Osteocyte (in vitro differentiated cells): ENCODE measurements at regions not wholly inside any gene's neighbourhood (a gene's known extent, or its start where the extent isn't known, plus 50 kb on each side); places are given as distances from the start of the nearest gene placed in this dataset.

ENCODE experiments used
- DNase-seq: peaks from one replicate; pipeline ENCODE4 v3.0.0; 2021; ENCODE audit warnings: mixed read lengths; ENCODE audit not compliant: unreplicated experiment; ENCODE audit errors: extremely low spot score
- H3K27ac Mint-ChIP-seq: one replicate; pipeline ENCODE4 v1.8.0; 2021; ENCODE audit warnings: mild to moderate bottlenecking, mixed read lengths; ENCODE audit not compliant: unreplicated experiment
- H3K27me3 Mint-ChIP-seq: one replicate; pipeline ENCODE4 v1.8.0; 2021; ENCODE audit warnings: mixed read lengths; ENCODE audit not compliant: unreplicated experiment
- H3K36me3 Mint-ChIP-seq: one replicate; pipeline ENCODE4 v1.8.0; 2021; ENCODE audit warnings: mixed read lengths; ENCODE audit not compliant: unreplicated experiment
- H3K4me1 Mint-ChIP-seq: one replicate; pipeline ENCODE4 v1.8.0; 2021; ENCODE audit warnings: mixed read lengths; ENCODE audit not compliant: unreplicated experiment
- H3K4me3 Mint-ChIP-seq: one replicate; pipeline ENCODE4 v1.8.0; 2021; ENCODE audit warnings: mild to moderate bottlenecking, moderate library complexity, mixed read lengths; ENCODE audit not compliant: unreplicated experiment
- H3K9me3 Mint-ChIP-seq: one replicate; pipeline ENCODE4 v1.8.0; 2021; ENCODE audit warnings: mixed read lengths; ENCODE audit not compliant: unreplicated experiment
- CTCF ChIP-seq: fragments of 200-600 bp; sonication (generic); IDR thresholded peaks from 2 replicates; pipeline ENCODE4 v1.5.0; 2021; ENCODE audit warnings: antibody characterized with exemption, mild to moderate bottlenecking, moderate library complexity

GRCh38 chr6:27149150-27149549 lies 98.4 kb upstream of the PRSS16 start:
- TF ChIP-seq CTCF, result no peak
- no peaks in the 10 kb centered on the region for H3K27me3 Mint-ChIP-seq
- no peaks in the 10 kb centered on the region for H3K9me3 Mint-ChIP-seq
- H3K4me3 Mint-ChIP-seq, result no peak overlapping the region
- H3K27ac Mint-ChIP-seq, result no peak overlapping the region
- H3K36me3 Mint-ChIP-seq, result no peaks in the 10 kb centered on the region
- DNase-seq, result no peak
- peaks cover 8% of the 10 kb centered on the region for H3K4me1 Mint-ChIP-seq

DNA sequence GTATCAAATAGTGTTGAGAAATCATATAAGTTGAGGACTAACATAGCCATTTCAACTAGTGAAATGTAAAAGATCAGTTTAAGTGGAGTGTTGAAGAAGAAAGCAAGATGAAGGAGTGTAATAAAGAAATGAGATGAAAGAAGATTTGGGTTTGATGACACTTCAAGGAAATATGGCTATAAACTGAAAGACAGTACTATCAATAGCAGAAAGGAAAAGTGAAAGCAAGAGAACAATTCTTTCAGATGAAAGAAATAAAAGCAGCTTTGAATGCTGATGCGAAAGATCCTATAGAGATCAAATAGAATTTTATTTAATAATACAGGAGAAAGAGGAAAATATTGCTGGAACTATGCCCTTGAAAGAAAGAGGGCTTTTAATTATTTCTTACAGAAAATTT lies 92.8 kb upstream of the PRSS16 start:
- DNase-seq, result no peak
- no peaks in the 10 kb centered on the region for H3K9me3 Mint-ChIP-seq

DNA sequence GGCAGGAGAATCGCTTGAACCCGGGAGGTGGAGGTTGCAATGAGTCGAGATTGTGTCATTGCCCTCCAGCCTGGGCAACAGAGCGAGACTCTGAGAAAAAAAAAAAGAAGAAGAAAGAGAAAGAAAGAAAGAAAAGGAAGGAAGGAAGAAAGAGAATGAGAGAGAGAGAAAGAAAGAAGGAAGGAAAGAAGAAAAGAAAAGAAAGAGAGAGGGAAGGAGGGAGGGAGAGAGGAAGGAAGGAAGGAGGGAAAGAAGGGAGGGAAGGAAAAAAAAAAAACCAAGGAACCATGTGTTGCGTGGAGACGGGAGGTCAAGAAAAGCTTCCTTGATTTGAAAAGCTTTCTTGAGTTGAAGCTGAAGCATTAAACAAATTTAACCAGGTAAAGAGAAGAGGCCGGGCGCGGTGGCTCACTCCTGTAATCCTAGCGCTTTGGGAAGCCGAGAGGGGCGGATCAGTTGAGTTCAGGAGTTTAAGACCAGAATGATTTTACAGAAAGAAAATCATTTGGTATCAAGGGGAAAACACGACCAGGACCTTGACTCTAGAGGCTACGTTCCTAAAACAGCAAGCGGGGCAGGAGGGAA lies 90.5 kb upstream of the PRSS16 start:
- Mint-ChIP-seq H3K9me3 (no peaks in the 10 kb centered on the region), H3K36me3 (no peaks in the 10 kb centered on the region), H3K27ac (no peak overlapping the region), H3K4me1 (peaks cover 17% of the 10 kb centered on the region), H3K27me3 (peaks cover 4% of the 10 kb centered on the region), H3K4me3 (peak overlapping the region; percentile 72)
- no peak for DNase-seq
- TF ChIP-seq CTCF, result no peak

More for the DNA sequence above, 92.8 kb upstream of the PRSS16 start:
- H3K27ac Mint-ChIP-seq, result no peak overlapping the region
- no peak overlapping the region for H3K4me3 Mint-ChIP-seq
- H3K27me3 Mint-ChIP-seq, result peaks cover 2% of the 10 kb centered on the region
- TF ChIP-seq CTCF, result no peak
- no peaks in the 10 kb centered on the region for H3K36me3 Mint-ChIP-seq
- peaks cover 15% of the 10 kb centered on the region for H3K4me1 Mint-ChIP-seq

DNA sequence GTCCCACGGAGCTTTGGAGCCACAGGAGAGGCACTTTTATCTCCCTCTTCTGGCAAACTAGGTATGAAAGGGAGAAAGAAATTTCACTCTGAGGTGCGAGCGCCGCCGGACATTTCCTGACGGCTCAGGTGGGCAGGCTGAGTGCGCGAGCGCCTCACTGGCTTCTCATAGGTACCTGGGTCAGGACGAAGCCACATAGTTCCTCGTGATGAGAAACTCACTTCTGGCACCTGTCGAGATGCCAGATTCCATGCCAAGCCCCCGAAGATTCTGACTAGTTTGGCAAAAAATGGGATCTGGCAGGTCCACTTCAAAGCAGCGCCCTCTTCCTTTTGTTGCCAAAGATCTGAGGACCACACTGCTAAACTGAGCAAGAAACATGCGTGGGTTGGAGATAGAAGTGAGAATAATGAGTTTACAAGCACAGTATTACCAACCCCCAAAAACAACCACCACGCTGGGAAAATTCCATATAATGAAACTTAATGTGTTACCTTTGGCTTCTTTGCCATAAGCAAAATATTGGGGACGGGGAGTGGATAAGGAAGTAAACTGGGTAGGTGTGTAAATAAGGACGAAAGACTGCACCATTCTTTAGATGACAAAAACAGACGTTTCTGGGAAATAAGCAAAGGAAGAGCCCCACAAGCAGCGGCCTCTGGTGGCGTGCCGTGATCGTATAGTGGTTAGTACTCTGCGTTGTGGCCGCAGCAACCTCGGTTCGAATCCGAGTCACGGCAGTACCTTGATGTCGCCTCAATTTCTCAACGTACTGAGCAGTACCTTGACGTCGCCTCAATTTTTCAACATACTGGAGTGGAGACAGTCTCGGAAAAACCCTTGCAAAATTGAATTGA lies 89.8 kb upstream of the PRSS16 start:
- no peak overlapping the region for H3K27ac Mint-ChIP-seq
- DNase-seq, result no peak
- peaks cover 4% of the 10 kb centered on the region for H3K27me3 Mint-ChIP-seq

More for the DNA sequence above, 89.8 kb upstream of the PRSS16 start:
- Mint-ChIP-seq H3K4me1 (peaks cover 17% of the 10 kb centered on the region), H3K4me3 (peak overlapping the region; percentile 72), H3K9me3 (no peaks in the 10 kb centered on the region), H3K36me3 (no peaks in the 10 kb centered on the region)
- TF ChIP-seq CTCF, result peak; percentile 62
